ENCODE measurements at regions not wholly inside any gene's neighbourhood (a gene's known extent, or its start where the extent isn't known, plus 50 kb on each side); places are given as distances from the start of the nearest gene placed in this dataset.

- 0 out of 4 replicates have a peak, but pooled peaks cover 0 to 4% of the 10 kb centered on the region in 2 experiments for H3K9me3 ChIP-seq (ENCODE audit: control insufficient read depth in 1 of 2, insufficient read depth in 1 of 2, low read depth in 1 of 2, low read length in 2 of 2)
- H3K9ac ChIP-seq (ENCODE audit: low read length) = no peak overlapping the region
- ATAC-seq (no peak), DNase-seq (ENCODE audit: low read depth, low spot score) (no peak)
- H3K4me1 ChIP-seq (ENCODE audit: control insufficient read depth in 1 of 2, insufficient read depth in 2 of 2, low read length in 2 of 2) = no peaks in the 10 kb centered on the region
- no peak overlapping the region for H3K4me2 ChIP-seq (ENCODE audit: low read length)
- intact Hi-C loops (cut with micrococcal nuclease) = no loop called here
- H3K27ac ChIP-seq (ENCODE audit: low read depth, low read length) = no peak overlapping the region
- no peak for TF ChIP-seq EZH2phosphoT487 (IDR thresholded peaks at IDR 0.05; ENCODE audit: borderline replicate concordance)
- TF ChIP-seq ZNF274 (IDR thresholded peaks at IDR 0.05; ENCODE audit: low read depth, low read length) = no peak
- no peak for TF ChIP-seq CEBPB (IDR thresholded peaks at IDR 0.05; ENCODE audit: low read depth)
- TF ChIP-seq EGR1 (IDR thresholded peaks at IDR 0.05; ENCODE audit: low read depth) = no peak
- TF ChIP-seq YY1 (IDR thresholded peaks at IDR 0.05; ENCODE audit: extremely low read depth, insufficient replicate concordance, low read depth, low read length) = no peak
- no peaks in the 10 kb centered on the region for H3K36me3 ChIP-seq (ENCODE audit: control insufficient read depth in 1 of 2, insufficient read depth in 2 of 2, low read length in 2 of 2)
- BruUV-seq (replicated peaks) = no TSS peak
- no peaks in the 10 kb centered on the region for H3K27me3 ChIP-seq (ENCODE audit: insufficient read depth, low read length)
- no peak overlapping the region for H2AFZ ChIP-seq (ENCODE audit: low read depth, low read length, poor library complexity, severe bottlenecking)
- RAD21 ChIA-PET (ENCODE audit: low non-redundant PET in 1 of 2, low total read pairs in 2 of 2, uncharacterized antibody in 2 of 2, unreplicated experiment in 2 of 2) = no interaction called here
- POLR2A ChIA-PET = no interaction called here
- no peaks in the 10 kb centered on the region for H4K20me1 ChIP-seq (ENCODE audit: insufficient read depth)
- H3K79me2 ChIP-seq (ENCODE audit: insufficient read depth, low read length) = no peaks in the 10 kb centered on the region
- H3K9me2 ChIP-seq (ENCODE audit: insufficient read depth) = no peaks in the 10 kb centered on the region
- H3K4me3 ChIP-seq (replicated peaks in 1 of 2; ENCODE audit: low read depth in 1 of 2, low read length in 2 of 2) = no peak overlapping the region
- CTCF ChIA-PET = no interaction called here
These were observed 285.1 kb downstream of the SPRY2 start for GRCh38 chr13:80055847-80056246.

- H3K4me2 ChIP-seq (ENCODE audit: low read length) = no peak overlapping the region
- ATAC-seq (no peak), DNase-seq (ENCODE audit: low read depth, low spot score) (no peak)
- no TSS peak for BruUV-seq (replicated peaks)
- H3K9me2 ChIP-seq (ENCODE audit: insufficient read depth) = no peaks in the 10 kb centered on the region
- no peak overlapping the region for H2AFZ ChIP-seq (ENCODE audit: low read depth, low read length, poor library complexity, severe bottlenecking)
- RAD21 ChIA-PET (ENCODE audit: low non-redundant PET in 1 of 2, low total read pairs in 2 of 2, uncharacterized antibody in 2 of 2, unreplicated experiment in 2 of 2) = no interaction called here
- intact Hi-C loops (cut with micrococcal nuclease) = no loop called here
- no peaks in the 10 kb centered on the region for H3K36me3 ChIP-seq (ENCODE audit: control insufficient read depth in 1 of 2, insufficient read depth in 2 of 2, low read length in 2 of 2)
- POLR2A ChIA-PET = no interaction called here
- no peaks in the 10 kb centered on the region for H3K9me3 ChIP-seq (ENCODE audit: control insufficient read depth in 1 of 2, insufficient read depth in 1 of 2, low read depth in 1 of 2, low read length in 2 of 2)
- no peaks in the 10 kb centered on the region for H3K4me1 ChIP-seq (ENCODE audit: control insufficient read depth in 1 of 2, insufficient read depth in 2 of 2, low read length in 2 of 2)
- no peak overlapping the region for H3K27ac ChIP-seq (ENCODE audit: low read depth, low read length)
- H3K4me3 ChIP-seq (replicated peaks in 1 of 2; ENCODE audit: low read depth in 1 of 2, low read length in 2 of 2) = no peak overlapping the region
- no peaks in the 10 kb centered on the region for H4K20me1 ChIP-seq (ENCODE audit: insufficient read depth)
- no peak for TF ChIP-seq FOSL1 (IDR thresholded peaks at IDR 0.05; ENCODE audit: low read depth)
- TF ChIP-seq ATF3 (IDR thresholded peaks at IDR 0.05) = no peak
- TF ChIP-seq TCF7L2 (IDR thresholded peaks at IDR 0.05; ENCODE audit: borderline replicate concordance, extremely low read depth, insufficient read depth, insufficient read length) = no peak
- TF ChIP-seq POLR2A (IDR thresholded peaks at IDR 0.05; ENCODE audit: borderline replicate concordance, extremely low read depth, insufficient read depth, insufficient read length) = no peak
- TF ChIP-seq CEBPB (IDR thresholded peaks at IDR 0.05; ENCODE audit: low read depth) = no peak
- no peak for TF ChIP-seq ELF1 (IDR thresholded peaks at IDR 0.05; ENCODE audit: borderline replicate concordance, low read depth)
- no peak for TF ChIP-seq SRF (IDR thresholded peaks at IDR 0.05; ENCODE audit: low read depth)
- no peak for TF ChIP-seq CBX3 (IDR thresholded peaks at IDR 0.05; ENCODE audit: low read depth)
- TF ChIP-seq SIN3A (IDR thresholded peaks at IDR 0.05; ENCODE audit: low read depth) = no peak
- TF ChIP-seq YY1 (IDR thresholded peaks at IDR 0.05; ENCODE audit: extremely low read depth, insufficient replicate concordance, low read depth, low read length) = no peak
- no peak for TF ChIP-seq RAD21 (IDR thresholded peaks at IDR 0.05; ENCODE audit: low read depth)
- CTCF ChIA-PET = no interaction called here
- no peaks in the 10 kb centered on the region for H3K79me2 ChIP-seq (ENCODE audit: insufficient read depth, low read length)
- no peaks in the 10 kb centered on the region for H3K27me3 ChIP-seq (ENCODE audit: insufficient read depth, low read length)
- no peak overlapping the region for H3K9ac ChIP-seq (ENCODE audit: low read length)
These were observed 286.1 kb downstream of the SPRY2 start for GRCh38 chr13:80054806-80055205.
